ENCODE measurements at regions not wholly inside any gene's neighbourhood (a gene's known extent, or its start where the extent isn't known, plus 50 kb on each side); places are given as distances from the start of the nearest gene placed in this dataset.
"Not testable (repeated sequence)": the region's sequence is repeated elsewhere in the genome, so short reads cannot be mapped to it uniquely, and the experiment has no call there.

DNA sequence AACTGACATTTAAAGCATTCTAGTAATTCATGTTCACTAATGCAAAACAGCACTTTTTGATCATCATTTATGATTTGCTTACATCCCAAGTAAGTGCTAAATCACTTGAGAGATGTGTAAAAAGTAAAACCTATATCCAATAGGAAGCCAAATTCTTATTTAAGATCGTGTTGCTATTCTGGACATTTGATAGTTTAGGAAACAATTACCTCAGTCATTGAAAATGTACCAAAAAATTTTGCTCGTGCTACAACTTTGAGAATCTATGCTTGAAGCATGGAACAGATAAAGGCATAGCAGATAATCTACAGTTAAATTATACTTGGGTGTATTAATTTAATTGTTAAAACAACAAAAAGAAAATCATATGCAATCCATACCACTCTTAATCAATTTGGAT is 571.6 kb upstream of the NR2F2 start:
- Mint-ChIP-seq H3K4me1 (no peaks in the 10 kb centered on the region), H3K9me3 (no peaks in the 10 kb centered on the region), H3K27me3 (no peaks in the 10 kb centered on the region), H3K27ac (no peak overlapping the region), H3K4me3 (no peak overlapping the region), H3K36me3 (no peaks in the 10 kb centered on the region)

DNA sequence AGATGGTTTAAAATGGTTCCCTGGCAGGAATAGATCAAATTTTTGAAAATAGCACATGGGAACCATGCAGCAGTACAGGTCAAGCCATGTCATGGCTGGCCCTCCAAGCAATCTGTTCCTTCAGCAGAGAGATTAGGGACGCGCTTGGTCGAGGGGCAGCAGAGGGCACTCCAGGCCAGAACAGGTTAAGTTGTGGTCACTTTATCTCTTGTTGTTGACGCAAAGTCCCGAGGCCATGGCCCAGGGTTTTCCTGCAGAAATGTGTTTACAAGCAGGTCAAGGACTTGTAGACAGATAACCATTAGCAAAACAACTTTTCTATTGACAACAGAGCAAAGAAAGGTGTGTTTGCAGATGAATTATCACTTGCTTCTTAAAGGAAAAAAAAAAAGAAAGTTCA is 570.0 kb upstream of the NR2F2 start:
- Mint-ChIP-seq H3K4me1 (no peaks in the 10 kb centered on the region), H3K27ac (no peak overlapping the region), H3K36me3 (no peaks in the 10 kb centered on the region), H3K27me3 (no peaks in the 10 kb centered on the region), H3K9me3 (no peaks in the 10 kb centered on the region), H3K4me3 (no peak overlapping the region)

DNA sequence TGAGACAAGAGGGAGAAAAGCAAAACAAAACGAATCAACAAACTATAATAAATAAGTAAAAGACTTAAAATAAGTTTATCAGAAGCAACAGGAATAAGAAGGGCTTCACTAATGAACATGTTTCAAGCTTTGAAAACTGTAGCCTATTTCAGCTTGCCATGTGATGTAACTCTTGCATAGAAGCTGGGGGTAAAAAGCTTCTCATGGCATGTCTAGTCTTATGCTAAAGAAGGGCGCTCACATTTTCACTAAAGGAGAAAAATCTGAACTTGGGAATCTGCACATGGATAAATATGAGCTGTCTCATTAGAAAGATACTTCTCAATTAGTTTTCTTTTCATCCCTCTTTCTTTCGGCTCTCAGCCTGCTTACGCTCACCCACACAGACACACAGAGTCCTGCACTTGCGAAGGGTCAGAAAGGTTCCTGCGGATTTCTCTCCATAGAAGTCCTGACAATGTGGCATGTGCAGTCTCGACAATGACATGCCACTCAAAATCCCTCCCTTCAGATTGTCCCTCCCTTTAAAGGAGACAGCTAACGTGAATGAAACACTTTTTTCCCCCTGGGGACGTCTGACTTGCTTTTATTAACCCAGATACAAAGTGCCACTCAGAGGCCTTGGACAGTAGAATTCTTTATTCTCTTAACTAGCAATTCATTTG is 568.9 kb upstream of the NR2F2 start:
- Mint-ChIP-seq H3K27ac (no peak overlapping the region), H3K4me1 (no peaks in the 10 kb centered on the region), H3K4me3 (no peak overlapping the region), H3K9me3 (no peaks in the 10 kb centered on the region), H3K36me3 (no peaks in the 10 kb centered on the region), H3K27me3 (no peaks in the 10 kb centered on the region)

DNA sequence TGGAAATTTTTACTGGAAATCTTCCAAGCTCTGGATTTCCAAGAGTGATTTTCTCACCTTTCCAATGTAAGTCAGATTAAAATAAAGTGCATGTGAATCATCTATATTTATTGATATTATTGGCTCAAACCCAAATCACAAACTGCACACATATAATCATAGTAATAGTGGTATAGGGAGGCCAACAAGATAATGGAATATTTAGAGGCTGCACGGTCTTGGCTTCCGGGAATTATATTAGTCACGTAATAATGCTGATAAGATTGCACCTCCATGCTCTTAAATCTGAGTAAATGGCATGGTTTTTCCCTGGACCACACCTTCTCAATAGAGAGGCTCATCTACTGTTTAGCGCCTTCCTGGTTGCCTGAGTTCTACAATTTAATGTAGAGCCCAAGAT is 567.1 kb upstream of the NR2F2 start:
- Mint-ChIP-seq H3K27me3 (no peaks in the 10 kb centered on the region), H3K4me3 (no peak overlapping the region), H3K9me3 (no peaks in the 10 kb centered on the region), H3K27ac (no peak overlapping the region), H3K36me3 (no peaks in the 10 kb centered on the region), H3K4me1 (no peaks in the 10 kb centered on the region)

DNA sequence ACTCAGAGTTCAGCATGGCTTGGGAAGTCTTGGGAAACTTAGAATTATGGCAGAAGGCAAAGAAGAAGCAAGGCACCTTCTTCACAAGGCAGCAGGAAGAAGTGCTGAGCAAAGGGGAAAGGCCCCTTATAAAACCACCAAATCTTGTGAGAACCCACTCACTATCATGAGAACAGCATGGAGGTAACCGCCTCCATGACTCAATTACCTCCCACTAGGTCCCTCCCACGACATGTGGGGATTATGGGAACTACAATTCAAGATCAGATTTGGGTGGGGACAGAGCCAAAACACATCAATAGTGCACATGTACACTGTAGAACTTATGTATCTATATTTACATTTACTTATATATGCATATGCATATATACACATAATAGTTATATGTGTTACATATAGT is 565.3 kb upstream of the NR2F2 start:
- no peaks in the 10 kb centered on the region for H3K4me1 Mint-ChIP-seq
- no peaks in the 10 kb centered on the region for H3K9me3 Mint-ChIP-seq
- no peak overlapping the region for H3K27ac Mint-ChIP-seq
- H3K4me3 Mint-ChIP-seq, result no peak overlapping the region
- H3K36me3 Mint-ChIP-seq, result no peaks in the 10 kb centered on the region
- no peaks in the 10 kb centered on the region for H3K27me3 Mint-ChIP-seq

DNA sequence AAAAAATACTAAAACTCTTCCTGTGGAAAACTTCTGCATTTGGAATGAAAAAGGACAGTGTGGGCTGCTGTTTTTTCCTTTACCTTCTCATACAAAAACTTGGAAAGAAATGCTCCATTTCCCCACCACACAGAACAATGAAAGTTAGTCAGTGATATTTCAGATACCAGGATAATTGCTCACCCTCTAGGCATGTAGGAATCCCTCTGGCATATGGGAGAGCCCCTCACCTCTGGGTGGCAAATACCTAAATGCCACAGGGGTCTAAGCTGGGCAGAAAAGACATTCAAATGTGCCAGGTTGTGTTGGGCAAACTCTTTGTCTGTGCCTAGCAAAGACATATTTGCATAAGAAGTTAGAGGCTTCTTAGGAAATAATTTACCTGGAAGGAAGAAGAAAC is 560.3 kb upstream of the NR2F2 start:
- Mint-ChIP-seq H3K27ac (no peak overlapping the region), H3K9me3 (no peaks in the 10 kb centered on the region), H3K27me3 (peaks cover 7% of the 10 kb centered on the region), H3K4me1 (no peaks in the 10 kb centered on the region), H3K4me3 (no peak overlapping the region), H3K36me3 (no peaks in the 10 kb centered on the region)

DNA sequence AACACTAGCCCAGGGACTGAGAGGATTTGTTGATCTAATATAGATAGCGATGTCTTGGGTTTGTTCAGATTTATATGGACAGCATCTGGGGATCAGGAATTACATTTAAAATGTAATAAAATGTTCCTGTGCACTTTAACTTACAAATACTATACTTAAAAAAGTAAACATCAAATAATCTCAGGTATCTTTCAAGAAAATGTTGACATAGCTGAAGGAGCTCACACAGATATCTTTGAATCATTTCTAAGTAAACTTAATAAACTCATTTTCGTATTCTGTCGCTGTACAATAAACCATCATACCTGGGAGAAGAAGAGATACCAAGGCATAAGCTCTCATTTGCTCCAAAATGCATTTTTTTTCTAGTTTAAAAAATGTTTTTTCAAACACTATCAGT is 557.5 kb upstream of the NR2F2 start:
- Mint-ChIP-seq H3K4me3 (no peak overlapping the region), H3K4me1 (no peaks in the 10 kb centered on the region), H3K27me3 (peaks cover 7% of the 10 kb centered on the region), H3K27ac (no peak overlapping the region), H3K36me3 (no peaks in the 10 kb centered on the region), H3K9me3 (no peaks in the 10 kb centered on the region)

DNA sequence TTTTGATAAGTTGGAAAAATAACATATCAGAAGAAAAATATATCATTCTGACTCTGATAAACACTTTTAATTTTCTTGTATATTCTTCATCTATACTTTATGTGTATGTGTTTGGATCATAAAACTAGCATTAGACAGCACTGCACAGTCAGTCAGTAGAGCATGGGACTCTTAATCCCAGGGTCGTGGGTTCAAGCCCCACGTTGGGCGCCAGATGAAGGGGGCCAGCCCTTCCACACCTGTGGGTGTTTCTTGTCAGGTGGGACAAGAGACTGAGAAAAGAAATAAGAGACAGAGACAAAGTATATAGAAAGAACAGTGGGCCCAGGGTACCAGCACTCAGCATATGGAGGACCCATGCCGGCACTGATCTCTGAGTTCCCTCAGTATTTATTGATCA is 546.0 kb upstream of the NR2F2 start:
- no peak overlapping the region for H3K4me3 Mint-ChIP-seq
- H3K4me1 Mint-ChIP-seq, result no peaks in the 10 kb centered on the region
- H3K27me3 Mint-ChIP-seq, result peaks cover 7% of the 10 kb centered on the region
- H3K9me3 Mint-ChIP-seq, result peaks cover 24% of the 10 kb centered on the region
- no peak overlapping the region for H3K27ac Mint-ChIP-seq
- H3K36me3 Mint-ChIP-seq, result peaks cover 15% of the 10 kb centered on the region

DNA sequence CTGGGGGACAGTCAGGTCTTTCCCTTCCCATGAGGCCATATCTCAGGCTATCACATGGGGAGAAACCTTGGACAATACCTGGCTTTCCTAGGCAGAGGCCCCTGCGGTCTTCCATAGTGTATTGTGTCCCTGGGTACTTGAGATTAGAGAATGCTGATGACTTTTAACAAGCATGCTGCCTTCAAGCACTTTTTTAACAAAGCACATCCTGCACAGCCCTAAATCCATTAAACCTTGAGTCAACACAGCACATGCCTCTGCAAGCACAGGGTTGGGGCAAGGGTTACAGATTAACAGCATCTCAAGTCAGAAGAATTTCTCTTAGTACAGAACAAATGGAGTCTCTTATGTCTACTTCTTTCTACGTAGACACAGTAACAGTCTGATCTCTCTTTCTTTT is 545.2 kb upstream of the NR2F2 start:
- H3K4me3 Mint-ChIP-seq, H3K4me1 Mint-ChIP-seq, H3K27ac Mint-ChIP-seq: not testable (repeated sequence)
- H3K27me3 Mint-ChIP-seq, result peaks cover 13% of the 10 kb centered on the region
- peaks cover 15% of the 10 kb centered on the region for H3K36me3 Mint-ChIP-seq
- H3K9me3 Mint-ChIP-seq, result peaks cover 24% of the 10 kb centered on the region

DNA sequence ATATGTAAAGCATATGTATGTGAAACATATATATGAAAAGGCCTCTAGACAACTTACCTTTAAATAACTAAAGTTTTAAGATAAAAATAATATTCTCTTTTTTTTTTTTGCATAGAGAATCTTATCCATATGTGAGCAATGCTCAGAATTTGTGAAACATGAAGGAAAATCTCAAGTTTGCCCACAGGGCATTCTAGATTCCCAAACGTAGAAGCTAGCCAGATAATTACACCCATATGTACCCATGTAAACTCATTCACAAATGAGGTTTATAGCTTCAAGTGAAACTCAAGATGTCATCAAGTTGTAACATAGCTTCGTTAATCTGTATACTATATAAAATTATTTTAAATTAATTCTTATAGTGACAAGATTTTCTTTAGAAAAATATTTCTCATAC is 537.3 kb upstream of the NR2F2 start:
- H3K9me3 Mint-ChIP-seq, result no peaks in the 10 kb centered on the region
- H3K36me3 Mint-ChIP-seq, result no peaks in the 10 kb centered on the region
- H3K4me1 Mint-ChIP-seq, result no peaks in the 10 kb centered on the region
- peaks cover 7% of the 10 kb centered on the region for H3K27me3 Mint-ChIP-seq
- H3K27ac Mint-ChIP-seq, result no peak overlapping the region
- no peak overlapping the region for H3K4me3 Mint-ChIP-seq

DNA sequence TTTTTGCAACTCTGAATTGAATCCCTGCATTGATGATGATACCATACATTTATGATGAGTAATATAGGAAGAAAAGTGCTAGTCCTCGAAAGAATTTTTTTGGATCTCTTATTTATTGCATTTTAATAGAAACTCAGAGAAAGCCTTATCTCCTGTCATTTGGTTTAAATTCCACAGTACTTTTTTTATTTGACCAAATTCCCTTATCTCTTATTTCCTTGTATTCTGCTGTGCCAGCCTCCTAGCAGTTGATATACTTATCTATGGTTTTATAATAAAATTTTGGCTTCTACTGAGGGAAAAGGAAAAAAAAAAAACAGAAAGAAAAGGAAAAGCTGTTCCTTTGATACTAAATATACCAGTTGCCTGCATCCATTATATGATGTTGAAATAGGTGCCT is 535.1 kb upstream of the NR2F2 start:
- H3K27ac Mint-ChIP-seq, result no peak overlapping the region
- H3K9me3 Mint-ChIP-seq, result no peaks in the 10 kb centered on the region
- no peaks in the 10 kb centered on the region for H3K36me3 Mint-ChIP-seq
- H3K4me1 Mint-ChIP-seq, result no peaks in the 10 kb centered on the region
- H3K27me3 Mint-ChIP-seq, result peaks cover 1% of the 10 kb centered on the region
- H3K4me3 Mint-ChIP-seq, result no peak overlapping the region

DNA sequence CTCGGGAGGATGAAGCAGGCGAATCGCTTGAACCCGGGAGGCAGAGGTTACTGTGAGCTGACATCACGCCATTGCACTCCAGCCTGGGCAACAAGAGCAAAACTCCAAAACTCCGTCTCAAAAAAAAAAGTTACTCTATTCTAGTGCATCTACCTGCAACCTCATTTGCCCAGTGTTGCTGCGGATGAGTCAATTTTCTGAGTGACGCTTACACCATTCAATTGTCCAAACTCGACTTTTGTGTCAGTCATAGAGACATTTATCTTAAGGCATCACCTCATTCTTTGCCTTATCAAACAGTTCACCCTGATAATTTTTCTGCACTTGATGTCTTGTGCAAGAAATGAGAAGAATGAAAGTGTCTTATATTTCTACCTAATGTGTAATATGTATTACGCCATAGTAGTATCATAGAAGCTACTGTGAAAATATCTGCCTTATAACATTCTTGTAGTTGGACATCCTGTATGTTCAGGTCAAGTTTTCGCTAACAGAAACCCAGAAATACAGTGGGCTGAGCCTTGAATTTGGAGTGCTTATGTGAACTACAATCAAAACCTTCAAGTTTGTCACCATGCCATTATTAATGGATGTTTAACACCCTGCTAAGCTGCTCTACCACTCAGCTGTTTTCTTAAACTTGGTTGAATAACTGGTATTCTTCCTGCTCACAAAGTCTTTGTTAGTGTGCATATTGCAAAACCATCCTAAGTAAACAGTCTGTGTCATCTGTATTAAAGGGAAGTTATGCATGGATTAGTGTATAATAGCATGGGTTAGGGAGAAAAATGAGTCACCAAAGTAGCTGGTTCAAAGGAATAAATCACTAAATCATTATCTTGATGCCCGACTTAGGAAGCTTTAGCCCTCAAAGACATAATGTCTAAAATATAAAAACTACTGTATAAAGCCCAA is 531.0 kb upstream of the NR2F2 start:
- Mint-ChIP-seq H3K27ac (no peak overlapping the region), H3K9me3 (peaks cover 5% of the 10 kb centered on the region), H3K4me1 (peaks cover 13% of the 10 kb centered on the region), H3K27me3 (no peaks in the 10 kb centered on the region), H3K36me3 (no peaks in the 10 kb centered on the region), H3K4me3 (no peak overlapping the region)

DNA sequence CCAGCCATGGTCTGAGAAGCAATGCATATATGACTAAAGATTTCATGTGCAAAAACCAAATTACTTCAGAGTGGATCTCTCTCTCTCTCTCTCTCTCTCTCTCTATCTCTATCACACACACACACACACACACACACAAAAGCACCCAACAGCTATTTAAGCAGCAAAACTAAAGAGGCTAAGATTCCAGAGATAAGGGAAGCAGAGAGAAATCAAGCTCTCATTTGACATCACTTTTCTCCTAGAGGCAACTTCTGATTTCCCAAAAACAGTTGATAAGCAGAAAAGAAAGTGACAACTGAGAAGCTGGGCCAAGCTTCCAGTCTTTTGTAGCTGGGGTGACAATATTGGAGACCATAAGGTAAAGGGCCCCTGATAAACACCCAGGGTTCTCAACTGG is 526.0 kb upstream of the NR2F2 start:
- Mint-ChIP-seq H3K36me3 (no peaks in the 10 kb centered on the region), H3K27ac (no peak overlapping the region), H3K27me3 (no peaks in the 10 kb centered on the region), H3K4me1 (peaks cover 13% of the 10 kb centered on the region), H3K4me3 (no peak overlapping the region), H3K9me3 (peaks cover 13% of the 10 kb centered on the region)

DNA sequence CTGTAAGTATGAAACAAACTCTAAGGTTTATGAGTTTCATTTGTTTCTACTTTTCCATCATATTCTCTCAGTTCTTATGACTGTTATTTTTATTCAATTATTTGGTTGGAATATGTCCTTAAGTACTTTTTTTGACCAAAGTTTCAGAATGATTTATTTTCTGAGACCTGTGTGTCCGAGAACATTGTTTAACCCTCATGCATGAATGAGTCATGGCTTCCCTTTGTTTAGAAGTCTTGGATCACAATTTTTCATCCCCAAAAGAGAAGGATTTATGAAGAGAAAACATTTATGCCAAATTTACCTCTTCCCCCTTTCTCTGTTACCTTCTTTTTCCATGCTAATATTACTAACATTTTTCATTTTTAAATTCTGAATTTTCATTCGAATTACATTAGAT is 518.0 kb upstream of the NR2F2 start:
- no peak overlapping the region for H3K4me3 Mint-ChIP-seq
- H3K9me3 Mint-ChIP-seq, result no peaks in the 10 kb centered on the region
- peaks cover 1% of the 10 kb centered on the region for H3K27me3 Mint-ChIP-seq
- no peaks in the 10 kb centered on the region for H3K36me3 Mint-ChIP-seq
- no peak overlapping the region for H3K27ac Mint-ChIP-seq
- no peaks in the 10 kb centered on the region for H3K4me1 Mint-ChIP-seq

DNA sequence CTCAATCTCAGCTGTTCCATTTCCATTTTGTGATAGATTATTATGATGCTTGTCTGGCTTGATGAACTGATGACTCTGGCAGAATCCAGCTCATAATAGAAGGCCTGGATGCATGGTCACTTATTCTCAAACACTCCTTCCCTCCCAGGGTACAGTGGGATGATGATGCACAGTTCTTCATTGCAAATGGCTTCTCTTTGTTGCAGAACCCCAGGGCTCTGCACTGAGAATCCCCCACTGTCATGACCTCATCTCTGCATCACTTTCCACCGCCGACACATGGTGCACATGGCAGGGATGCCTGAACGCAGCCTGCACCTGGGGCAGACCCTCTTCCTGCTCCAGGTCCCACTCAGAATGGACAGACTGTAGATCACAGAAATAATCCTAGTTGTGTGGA is 515.6 kb upstream of the NR2F2 start:
- peaks cover 1% of the 10 kb centered on the region for H3K27me3 Mint-ChIP-seq
- no peaks in the 10 kb centered on the region for H3K9me3 Mint-ChIP-seq
- no peaks in the 10 kb centered on the region for H3K4me1 Mint-ChIP-seq
- H3K4me3 Mint-ChIP-seq, result no peak overlapping the region
- H3K27ac Mint-ChIP-seq, result no peak overlapping the region
- H3K36me3 Mint-ChIP-seq, result no peaks in the 10 kb centered on the region

DNA sequence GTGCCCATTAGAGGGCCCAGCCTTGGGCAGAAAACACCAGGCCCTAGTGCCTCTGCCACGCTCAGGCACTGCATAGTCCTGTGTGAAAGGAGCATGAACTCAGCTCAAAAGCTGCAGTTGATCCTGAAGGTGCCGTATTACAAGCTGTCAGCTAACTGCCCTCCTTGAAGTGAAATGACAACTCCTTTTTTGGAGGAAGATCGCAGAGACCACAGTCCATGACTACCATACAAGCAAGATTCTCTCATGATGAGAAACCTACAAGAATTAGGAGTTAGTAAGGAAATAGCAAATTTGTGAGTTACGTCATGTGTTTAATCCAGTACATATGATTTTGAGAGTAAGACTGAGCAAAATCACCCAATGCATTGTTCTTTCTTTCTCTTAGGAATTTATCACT is 513.9 kb upstream of the NR2F2 start:
- Mint-ChIP-seq H3K27me3 (peaks cover 1% of the 10 kb centered on the region), H3K4me1 (no peaks in the 10 kb centered on the region), H3K36me3 (no peaks in the 10 kb centered on the region), H3K9me3 (no peaks in the 10 kb centered on the region), H3K4me3 (no peak overlapping the region), H3K27ac (no peak overlapping the region)
